ENCODE measurements at regions not wholly inside any gene's neighbourhood (a gene's known extent, or its start where the extent isn't known, plus 50 kb on each side); places are given as distances from the start of the nearest gene placed in this dataset.
"Not testable (repeated sequence)": the region's sequence is repeated elsewhere in the genome, so short reads cannot be mapped to it uniquely, and the experiment has no call there.

GRCh38 chr7:8938044-8938805, 504.8 kb downstream of the NXPH1 start:
- DNase-seq = no peak

GRCh38 chr7:8939446-8939845, 506.0 kb downstream of the NXPH1 start:
- DNase-seq = no peak

- no peak for DNase-seq
Observed at GRCh38 chr7:8963722-8964121, 530.3 kb downstream of the NXPH1 start.

GRCh38 chr7:8965177-8965576, 531.8 kb downstream of the NXPH1 start:
- DNase-seq = no peak

- DNase-seq = no peak
Observed at GRCh38 chr7:8973601-8974000, 540.2 kb downstream of the NXPH1 start.

GRCh38 chr7:8975681-8976080, 542.3 kb downstream of the NXPH1 start:
- no peak for DNase-seq

- no peak for DNase-seq
Observed at GRCh38 chr7:8982338-8982992, 549.1 kb downstream of the NXPH1 start.

- no peak for DNase-seq
Observed at GRCh38 chr7:8985255-8985654, 551.8 kb downstream of the NXPH1 start.

GRCh38 chr7:8988267-8988666, 554.9 kb downstream of the NXPH1 start:
- no peak for DNase-seq

GRCh38 chr7:8991159-8991558, 557.8 kb downstream of the NXPH1 start:
- no peak for DNase-seq

GRCh38 chr7:8998762-8999161, 565.4 kb downstream of the NXPH1 start:
- no peak for DNase-seq

- no peak for DNase-seq
Observed at GRCh38 chr7:9013940-9014339, 580.5 kb downstream of the NXPH1 start.

GRCh38 chr7:9017286-9017685, 583.9 kb downstream of the NXPH1 start:
- no peak for DNase-seq

- no peak for DNase-seq
Observed at GRCh38 chr7:9022456-9022855, 589.0 kb downstream of the NXPH1 start.

- DNase-seq = no peak
Observed at GRCh38 chr7:9023675-9024294, 590.4 kb downstream of the NXPH1 start.

GRCh38 chr7:9026121-9026520, 592.7 kb downstream of the NXPH1 start:
- DNase-seq = no peak

GRCh38 chr7:9028012-9028411, 594.6 kb downstream of the NXPH1 start:
- DNase-seq = no peak

GRCh38 chr7:9029681-9030530, 596.5 kb downstream of the NXPH1 start:
- DNase-seq = no peak

- no peak for DNase-seq
Observed at GRCh38 chr7:9030976-9031375, 597.6 kb downstream of the NXPH1 start.

- DNase-seq = no peak
Observed at GRCh38 chr7:9031386-9031785, 598.0 kb downstream of the NXPH1 start.

GRCh38 chr7:9036080-9036479, 602.7 kb downstream of the NXPH1 start:
- DNase-seq = no peak

- no peak for DNase-seq
Observed at GRCh38 chr7:9071160-9071762, 637.9 kb downstream of the NXPH1 start.

- not testable (repeated sequence) for DNase-seq
Observed at GRCh38 chr7:9075774-9076173, 642.4 kb downstream of the NXPH1 start.
